ENCODE measurements at regions not wholly inside any gene's neighbourhood (a gene's known extent, or its start where the extent isn't known, plus 50 kb on each side); places are given as distances from the start of the nearest gene placed in this dataset.

DNA sequence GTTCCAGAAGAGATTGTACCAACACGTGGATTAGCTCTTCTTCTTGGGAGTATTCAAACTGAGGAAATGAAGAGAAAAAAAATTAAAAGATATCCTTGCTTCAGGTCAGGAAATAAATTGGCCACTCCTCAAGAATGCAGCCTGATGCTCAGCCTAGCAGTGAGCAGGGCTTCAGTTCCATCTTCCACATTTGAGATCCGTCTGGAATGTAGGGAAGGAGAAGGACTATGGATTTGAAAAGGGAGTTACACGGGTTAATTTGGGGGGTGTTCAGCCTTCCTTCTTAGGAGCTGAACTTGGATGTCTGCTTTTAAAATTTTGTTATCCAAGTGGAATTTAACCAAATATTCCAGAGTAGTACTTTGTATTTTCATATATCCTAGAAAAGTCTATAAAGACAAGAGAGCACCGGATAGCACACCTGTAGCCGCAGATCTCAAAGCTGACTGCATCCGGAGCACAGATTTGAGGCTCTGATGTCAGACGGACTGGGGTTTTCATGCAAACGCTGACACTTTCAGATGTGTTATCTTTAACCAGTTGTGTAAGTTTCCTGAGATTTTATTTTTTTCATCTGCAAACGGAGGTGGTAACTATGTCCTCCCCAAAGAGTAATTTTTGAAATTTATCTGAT is 99.3 kb downstream of the COPS8 start:
- no peak overlapping the region for H3K4me3 ChIP-seq (replicated peaks in 1 of 3; ENCODE audit: insufficient read depth in 1 of 3, low read depth in 1 of 3, low read length in 3 of 3)
- H3K9ac ChIP-seq (replicated peaks; ENCODE audit: extremely low read depth, insufficient read depth, low read length) = no peak overlapping the region
- no peak overlapping the region for H3K27ac ChIP-seq (ENCODE audit: insufficient read depth, low read depth, low read length)
- TF ChIP-seq MYC (IDR thresholded peaks at IDR 0.05; ENCODE audit: low read depth, low read length) (no peak), EZH2 (IDR thresholded peaks at IDR 0.05; ENCODE audit: borderline replicate concordance, low read depth, low read length, severe bottlenecking) (no peak), CTCF (IDR thresholded peaks at IDR 0.05; ENCODE audit: extremely low read depth in 1 of 2, insufficient read depth in 1 of 2, low read depth in 1 of 2, low read length in 2 of 2) (no peak), JUN (IDR thresholded peaks at IDR 0.05; ENCODE audit: borderline replicate concordance, insufficient read depth, insufficient read length, low read depth) (no peak), MAX (IDR thresholded peaks at IDR 0.05; ENCODE audit: insufficient read depth, insufficient read length) (no peak), FOS (IDR thresholded peaks at IDR 0.05; ENCODE audit: borderline replicate concordance, insufficient read depth, low read length) (no peak)
- H3K9me3 ChIP-seq (replicated peaks; ENCODE audit: control insufficient read depth, insufficient read depth, low read length) = no peaks in the 10 kb centered on the region
- no peaks in the 10 kb centered on the region for H3K36me3 ChIP-seq (ENCODE audit: control insufficient read depth in 2 of 2, extremely low read depth in 1 of 2, insufficient read depth in 2 of 2, low read length in 2 of 2)
- DNase-seq (ENCODE audit: low read depth, low spot score) (no peak), FAIRE-seq (no peak)
- no peaks in the 10 kb centered on the region for H3K4me1 ChIP-seq (ENCODE audit: control insufficient read depth, extremely low read depth, insufficient read depth, low read length)
- BruUV-seq (replicated peaks) = no TSS peak
- ChIA-PET CTCF (interaction anchor here (1.6 kb wide), 1 partner anchor 9 kb away, joined by 7 read pairs; no protein-coding TSS in a partner anchor), POLR2A (no interaction called here)
- intact Hi-C loops (cut with micrococcal nuclease) (no loop called here), dilution Hi-C loops (cut with MboI; ENCODE audit: extremely low pct_ligation_motif_present, low sequenced_read_pairs) (no loop called here)
- no peaks in the 10 kb centered on the region for H3K79me2 ChIP-seq (ENCODE audit: control insufficient read depth, insufficient read depth, low read length)
- H3K27me3 ChIP-seq (ENCODE audit: control insufficient read depth in 2 of 2, insufficient read depth in 2 of 2, low read length in 2 of 2) = no peaks in the 10 kb centered on the region
- no peak overlapping the region for H2AFZ ChIP-seq (ENCODE audit: low read depth, low read length)
- no peak overlapping the region for H3K4me2 ChIP-seq (ENCODE audit: insufficient read depth, low read length)
- no peaks in the 10 kb centered on the region for H3K9me1 ChIP-seq (replicated peaks; ENCODE audit: control insufficient read depth, extremely low read depth, insufficient read depth, low read length)
- H4K20me1 ChIP-seq (replicated peaks; ENCODE audit: control insufficient read depth, extremely low read depth, insufficient read depth, low read length) = no peaks in the 10 kb centered on the region
